ENCODE measurements at regions not wholly inside any gene's neighbourhood (a gene's known extent, or its start where the extent isn't known, plus 50 kb on each side); places are given as distances from the start of the nearest gene placed in this dataset.

DNA sequence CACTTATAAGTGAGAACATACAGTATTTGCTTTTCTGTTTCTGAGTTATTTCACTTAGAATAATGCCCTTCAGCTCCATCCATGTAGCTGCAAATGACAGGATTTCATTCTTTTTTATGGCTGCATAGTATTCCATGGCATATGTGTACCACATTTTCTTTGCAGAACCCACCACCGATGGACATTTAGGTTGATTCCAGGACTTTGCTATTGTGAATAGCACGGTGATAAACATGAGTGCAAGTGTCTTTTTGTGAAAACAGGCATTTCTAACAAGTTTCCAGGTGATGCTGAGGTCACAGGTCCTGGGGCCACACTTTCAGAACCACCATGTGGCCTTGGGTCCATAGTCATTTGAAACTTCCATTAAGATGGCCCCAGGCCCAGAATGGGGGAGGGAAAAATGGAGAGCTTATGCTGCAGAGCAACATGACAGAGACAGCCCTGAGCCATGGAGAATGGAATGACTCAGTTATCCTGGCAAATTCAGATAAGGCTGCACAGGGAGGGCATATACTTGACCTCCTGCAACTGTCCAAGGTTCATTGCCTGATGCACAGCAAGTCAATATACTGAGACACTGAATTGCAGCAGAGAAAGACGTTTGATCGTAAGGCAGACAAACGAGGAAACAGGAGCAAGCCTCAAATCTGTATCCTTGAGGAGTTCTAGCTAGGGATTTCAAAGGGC is 248.0 kb upstream of the GALNT17 start:
- Histone ChIP-seq H3K9me3 (ENCODE audit: control insufficient read depth, low read length) (no peaks in the 10 kb centered on the region), H3K27ac (ENCODE audit: insufficient read depth, low read depth, low read length, poor library complexity, severe bottlenecking) (no peak overlapping the region), H3K4me3 (ENCODE audit: insufficient read depth, low read depth, low read length) (no peak overlapping the region), H3K36me3 (ENCODE audit: control insufficient read depth, insufficient read depth, low read length) (no peaks in the 10 kb centered on the region), H3K4me1 (ENCODE audit: control insufficient read depth, insufficient read depth, low read length) (no peaks in the 10 kb centered on the region), H3K27me3 (ENCODE audit: control insufficient read depth, insufficient read depth, low read length, poor library complexity, severe bottlenecking) (no peaks in the 10 kb centered on the region)
- 65 to 70% methylated on average over 5 of the region's 5 CpGs for WGBS, 2 experiments

DNA sequence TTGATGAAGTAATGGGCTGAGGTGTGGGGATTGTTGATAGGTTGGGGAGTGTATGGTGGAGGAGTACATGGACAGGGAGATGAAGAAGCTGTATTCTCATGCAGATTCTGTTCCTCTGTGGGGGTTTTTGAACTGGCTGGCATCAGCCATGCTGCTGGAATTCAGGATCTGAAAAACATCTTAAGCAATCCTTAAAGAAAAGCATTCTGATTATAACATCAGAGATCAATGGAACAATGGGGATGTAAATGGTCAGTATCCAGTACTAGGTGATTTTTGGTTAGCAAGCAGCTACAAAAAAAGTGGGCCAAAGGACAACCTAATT is 247.5 kb upstream of the GALNT17 start:
- Histone ChIP-seq H3K36me3 (ENCODE audit: control insufficient read depth, insufficient read depth, low read length) (no peaks in the 10 kb centered on the region), H3K27ac (ENCODE audit: insufficient read depth, low read depth, low read length, poor library complexity, severe bottlenecking) (no peak overlapping the region)

DNA sequence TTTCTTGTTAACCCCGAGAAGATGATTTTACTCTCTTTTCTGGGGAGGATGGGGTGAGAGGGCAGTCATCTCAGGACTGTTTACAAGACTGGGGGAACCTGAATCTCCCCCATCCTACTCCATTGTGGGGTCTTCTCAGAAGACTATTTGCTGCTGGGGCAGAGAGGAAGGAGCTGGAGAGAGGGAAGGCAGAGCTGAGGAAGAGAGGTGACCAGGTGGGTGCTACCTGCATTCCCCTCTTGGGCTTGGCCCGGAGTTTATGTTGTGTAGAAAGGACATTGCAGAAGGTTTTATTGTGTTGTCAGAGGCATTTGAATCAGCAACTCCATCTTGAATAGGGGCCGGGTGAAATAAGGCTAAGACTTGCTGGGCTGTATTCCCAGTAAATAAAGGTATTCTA is 247.1 kb upstream of the GALNT17 start:
- 88 to 96% methylated on average over 2 to 3 of the region's 3 CpGs for WGBS, 2 experiments
- Histone ChIP-seq H3K36me3 (ENCODE audit: control insufficient read depth, insufficient read depth, low read length) (no peaks in the 10 kb centered on the region), H3K9me3 (ENCODE audit: control insufficient read depth, low read length) (no peaks in the 10 kb centered on the region), H3K4me3 (ENCODE audit: insufficient read depth, low read depth, low read length) (no peak overlapping the region), H3K27me3 (ENCODE audit: control insufficient read depth, insufficient read depth, low read length, poor library complexity, severe bottlenecking) (no peaks in the 10 kb centered on the region), H3K27ac (ENCODE audit: insufficient read depth, low read depth, low read length, poor library complexity, severe bottlenecking) (no peak overlapping the region), H3K4me1 (ENCODE audit: control insufficient read depth, insufficient read depth, low read length) (no peaks in the 10 kb centered on the region)

More for the DNA sequence above, 247.5 kb upstream of the GALNT17 start:
- no peaks in the 10 kb centered on the region for H3K9me3 ChIP-seq (ENCODE audit: control insufficient read depth, low read length)
- no peaks in the 10 kb centered on the region for H3K27me3 ChIP-seq (ENCODE audit: control insufficient read depth, insufficient read depth, low read length, poor library complexity, severe bottlenecking)
- H3K4me1 ChIP-seq (ENCODE audit: control insufficient read depth, insufficient read depth, low read length), result no peaks in the 10 kb centered on the region
- H3K4me3 ChIP-seq (ENCODE audit: insufficient read depth, low read depth, low read length), result no peak overlapping the region

GRCh38 chr7:70886547-70886946 is 245.4 kb upstream of the GALNT17 start:
- no peaks in the 10 kb centered on the region for H3K9me3 ChIP-seq (ENCODE audit: control insufficient read depth, low read length)
- H3K4me3 ChIP-seq (ENCODE audit: insufficient read depth, low read depth, low read length), result no peak overlapping the region
- no peaks in the 10 kb centered on the region for H3K27me3 ChIP-seq (ENCODE audit: control insufficient read depth, insufficient read depth, low read length, poor library complexity, severe bottlenecking)
- no peaks in the 10 kb centered on the region for H3K4me1 ChIP-seq (ENCODE audit: control insufficient read depth, insufficient read depth, low read length)
- H3K27ac ChIP-seq (ENCODE audit: insufficient read depth, low read depth, low read length, poor library complexity, severe bottlenecking), result no peak overlapping the region
- WGBS, 2 experiments, result 82 to 92% methylated on average over 1 of the region's 1 CpG
- no peaks in the 10 kb centered on the region for H3K36me3 ChIP-seq (ENCODE audit: control insufficient read depth, insufficient read depth, low read length)

- H3K4me1 ChIP-seq (ENCODE audit: control insufficient read depth, insufficient read depth, low read length), result no peaks in the 10 kb centered on the region
- no peaks in the 10 kb centered on the region for H3K27me3 ChIP-seq (ENCODE audit: control insufficient read depth, insufficient read depth, low read length, poor library complexity, severe bottlenecking)
- no peaks in the 10 kb centered on the region for H3K9me3 ChIP-seq (ENCODE audit: control insufficient read depth, low read length)
- WGBS, 2 experiments, result 88 to 94% methylated on average over 1 of the region's 1 CpG
- no peak overlapping the region for H3K4me3 ChIP-seq (ENCODE audit: insufficient read depth, low read depth, low read length)
- no peak overlapping the region for H3K27ac ChIP-seq (ENCODE audit: insufficient read depth, low read depth, low read length, poor library complexity, severe bottlenecking)
- no peaks in the 10 kb centered on the region for H3K36me3 ChIP-seq (ENCODE audit: control insufficient read depth, insufficient read depth, low read length)
These were observed 244.8 kb upstream of the GALNT17 start for GRCh38 chr7:70887186-70887585.

- 92 to 95% methylated on average over 4 of the region's 4 CpGs for WGBS, 2 experiments
- H3K4me3 ChIP-seq (ENCODE audit: insufficient read depth, low read depth, low read length), result no peak overlapping the region
- no peak overlapping the region for H3K27ac ChIP-seq (ENCODE audit: insufficient read depth, low read depth, low read length, poor library complexity, severe bottlenecking)
- H3K27me3 ChIP-seq (ENCODE audit: control insufficient read depth, insufficient read depth, low read length, poor library complexity, severe bottlenecking), result no peaks in the 10 kb centered on the region
- H3K9me3 ChIP-seq (ENCODE audit: control insufficient read depth, low read length), result peaks cover 2% of the 10 kb centered on the region
- H3K4me1 ChIP-seq (ENCODE audit: control insufficient read depth, insufficient read depth, low read length), result peaks cover 6% of the 10 kb centered on the region
- H3K36me3 ChIP-seq (ENCODE audit: control insufficient read depth, insufficient read depth, low read length), result no peaks in the 10 kb centered on the region
These were observed 241.6 kb upstream of the GALNT17 start for GRCh38 chr7:70890147-70890969.

DNA sequence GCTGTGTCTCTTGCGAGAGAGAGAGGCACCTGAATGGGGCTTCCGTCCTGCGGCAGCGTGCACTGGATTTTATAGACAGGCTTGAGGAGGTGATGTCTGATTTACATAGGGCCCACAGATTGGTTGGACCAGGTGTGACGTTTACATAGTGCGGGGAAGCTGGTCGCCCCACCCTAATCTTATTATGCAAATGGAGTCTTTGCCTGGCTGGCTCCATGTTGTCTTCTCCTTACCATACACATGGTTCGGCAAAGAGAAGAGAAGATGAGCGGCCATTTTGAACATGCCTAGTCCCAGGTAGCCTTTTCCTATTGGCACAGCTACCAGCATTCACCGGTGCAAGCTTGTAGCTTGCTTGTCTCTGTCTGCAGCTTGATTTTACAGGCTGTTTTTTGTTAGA is 238.5 kb upstream of the GALNT17 start:
- Histone ChIP-seq H3K27me3 (ENCODE audit: control insufficient read depth, insufficient read depth, low read length, poor library complexity, severe bottlenecking) (no peaks in the 10 kb centered on the region), H3K27ac (ENCODE audit: insufficient read depth, low read depth, low read length, poor library complexity, severe bottlenecking) (no peak overlapping the region), H3K4me3 (ENCODE audit: insufficient read depth, low read depth, low read length) (no peak overlapping the region), H3K4me1 (ENCODE audit: control insufficient read depth, insufficient read depth, low read length) (peaks cover 6% of the 10 kb centered on the region), H3K36me3 (ENCODE audit: control insufficient read depth, insufficient read depth, low read length) (no peaks in the 10 kb centered on the region), H3K9me3 (ENCODE audit: control insufficient read depth, low read length) (peaks cover 2% of the 10 kb centered on the region)
- 89 to 91% methylated on average over 10 of the region's 10 CpGs for WGBS, 2 experiments

DNA sequence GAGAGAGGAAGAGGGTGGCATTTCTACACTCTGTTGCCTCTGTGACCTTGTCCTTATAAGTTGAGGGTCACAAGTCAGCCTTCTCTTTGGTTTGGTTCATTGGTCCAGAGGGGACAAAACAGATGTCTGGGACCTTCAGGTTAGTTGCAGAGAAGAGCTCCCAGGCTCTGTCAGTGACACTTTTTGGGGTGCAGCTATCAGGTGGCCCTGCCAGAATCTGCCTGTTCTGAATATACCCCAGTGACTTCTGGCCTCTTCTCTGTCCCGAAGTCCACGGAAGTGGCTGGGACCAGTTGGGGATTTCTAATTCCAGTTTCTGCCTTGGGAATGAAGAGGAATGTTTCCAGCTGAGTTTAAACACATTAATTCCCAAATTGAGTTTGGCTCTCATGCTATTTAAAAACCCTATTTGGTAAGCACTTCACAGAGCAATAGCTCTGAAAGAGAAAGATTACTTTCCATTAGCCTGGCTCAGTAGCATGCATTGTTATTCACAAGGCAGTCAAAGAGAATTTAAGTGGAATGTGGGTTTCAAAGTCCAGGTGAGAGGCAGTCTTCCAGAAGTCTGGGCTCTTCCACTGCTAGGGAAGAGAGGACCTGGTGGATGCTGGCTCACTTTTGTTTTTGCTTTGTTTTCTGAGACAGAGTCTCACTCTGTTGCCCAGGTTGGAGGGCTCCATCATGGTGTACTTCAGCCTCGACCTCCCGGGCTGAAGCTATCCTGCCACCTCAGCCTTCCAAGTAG is 237.8 kb upstream of the GALNT17 start:
- peaks cover 2% of the 10 kb centered on the region for H3K9me3 ChIP-seq (ENCODE audit: control insufficient read depth, low read length)
- no peaks in the 10 kb centered on the region for H3K27me3 ChIP-seq (ENCODE audit: control insufficient read depth, insufficient read depth, low read length, poor library complexity, severe bottlenecking)
- H3K4me3 ChIP-seq (ENCODE audit: insufficient read depth, low read depth, low read length), result no peak overlapping the region
- H3K4me1 ChIP-seq (ENCODE audit: control insufficient read depth, insufficient read depth, low read length), result peaks cover 6% of the 10 kb centered on the region
- H3K27ac ChIP-seq (ENCODE audit: insufficient read depth, low read depth, low read length, poor library complexity, severe bottlenecking), result no peak overlapping the region
- 62 to 64% methylated on average over 4 of the region's 4 CpGs for WGBS, 2 experiments
- H3K36me3 ChIP-seq (ENCODE audit: control insufficient read depth, insufficient read depth, low read length), result no peaks in the 10 kb centered on the region

DNA sequence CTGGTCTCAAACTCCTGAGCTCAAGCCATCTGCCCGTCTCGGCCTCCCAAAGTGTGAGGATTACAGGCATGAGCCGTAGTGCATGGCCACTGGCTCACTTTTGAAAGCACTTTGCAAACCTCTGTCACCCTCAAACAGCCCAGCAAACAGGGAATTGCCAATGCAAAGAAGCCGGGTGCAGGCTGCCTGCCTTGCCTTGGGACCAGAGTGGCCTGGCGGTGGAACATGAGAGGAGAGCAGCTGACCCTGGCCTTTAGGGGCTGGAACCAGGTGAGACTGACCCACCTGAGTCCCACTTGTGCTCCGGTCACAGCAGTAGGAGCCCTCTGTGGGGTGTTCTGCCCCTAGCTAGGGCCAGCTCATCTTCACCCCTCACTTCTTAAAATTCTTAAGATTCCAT is 237.1 kb upstream of the GALNT17 start:
- Histone ChIP-seq H3K4me1 (ENCODE audit: control insufficient read depth, insufficient read depth, low read length) (peaks cover 6% of the 10 kb centered on the region), H3K36me3 (ENCODE audit: control insufficient read depth, insufficient read depth, low read length) (no peaks in the 10 kb centered on the region), H3K27ac (ENCODE audit: insufficient read depth, low read depth, low read length, poor library complexity, severe bottlenecking) (no peak overlapping the region), H3K4me3 (ENCODE audit: insufficient read depth, low read depth, low read length) (no peak overlapping the region), H3K9me3 (ENCODE audit: control insufficient read depth, low read length) (peaks cover 2% of the 10 kb centered on the region), H3K27me3 (ENCODE audit: control insufficient read depth, insufficient read depth, low read length, poor library complexity, severe bottlenecking) (no peaks in the 10 kb centered on the region)
- 85 to 88% methylated on average over 6 of the region's 6 CpGs for WGBS, 2 experiments

Measured in ectodermal cell (in vitro differentiated cells).